H1 (cell line): ENCODE measurements at regions not wholly inside any gene's neighbourhood (a gene's known extent, or its start where the extent isn't known, plus 50 kb on each side); places are given as distances from the start of the nearest gene placed in this dataset.

Experiments used
- CTCF ChIA-PET: fragments of 300-600 bp; sonication (Branson Sonifier 250); formaldehyde crosslinking; loops from one replicate; lab custom pipeline; 2021; ENCODE audit not compliant: partially characterized antibody; lab: Charles Lee
- POLR2A ChIA-PET: fragments of 300-600 bp; sonication (Branson Sonifier 250); formaldehyde crosslinking; loops from one replicate; lab custom pipeline; 2021; ENCODE audit warnings: inconsistent platforms; ENCODE audit not compliant: partially characterized antibody; lab: Charles Lee
- DNase-seq, 2 experiments: peaks; one replicate each; pipeline versions ENCODE4 v3.0.0 to v3.0.0-alpha.2; 2010 to 2022; ENCODE audit warnings: low spot score in 2 of 2, low read depth in 1 of 2, mixed read lengths in 1 of 2
- FAIRE-seq: peaks from 2 replicates; lab custom pipeline; 2011; peaks lifted over from hg19 to GRCh38; lab: Jason Lieb, UNC
- H2AFZ ChIP-seq: 2 replicates; pipeline ENCODE4 v1.8.1; 2012; ENCODE audit warnings: low read length, inconsistent platforms
- H2AK5ac ChIP-seq: 2 replicates; pipeline ENCODE4 v1.6.1; 2013; ENCODE audit warnings: low read depth, low read length
- H2BK120ac ChIP-seq: replicated peaks from 2 replicates; pipeline ENCODE3; 2013; ENCODE audit warnings: low read depth, low read length, inconsistent platforms
- H2BK12ac ChIP-seq: 2 replicates; pipeline ENCODE4 v1.6.1; 2013; ENCODE audit warnings: low read depth, low read length
- H2BK15ac ChIP-seq: 2 replicates; pipeline ENCODE4 v1.6.1; 2013; ENCODE audit warnings: low read length
- H2BK20ac ChIP-seq: 2 replicates; pipeline ENCODE4 v1.6.1; 2013; ENCODE audit warnings: low read length
- H2BK5ac ChIP-seq: 2 replicates; pipeline ENCODE4 v1.6.1; 2013; ENCODE audit warnings: low read depth, low read length
- H3K14ac ChIP-seq: 2 replicates; pipeline ENCODE4 v1.6.1; 2013; ENCODE audit warnings: inconsistent platforms; ENCODE audit not compliant: insufficient read length
- H3K18ac ChIP-seq: 2 replicates; pipeline ENCODE4 v1.6.1; 2013; ENCODE audit warnings: low read length; ENCODE audit errors: extremely low read depth
- H3K23ac ChIP-seq: 2 replicates; pipeline ENCODE4 v1.6.1; 2013; ENCODE audit warnings: inconsistent platforms; ENCODE audit not compliant: insufficient read length
- H3K23me2 ChIP-seq: 2 replicates; pipeline ENCODE4 v1.6.1; 2013; ENCODE audit warnings: low read depth, low read length
- H3K27ac ChIP-seq: 2 replicates; pipeline ENCODE4 v1.6.1; 2011; ENCODE audit warnings: low read depth, low read length, inconsistent platforms
- H3K27me3 ChIP-seq, 4 experiments: replicated peaks in 1 of 4; 1 replicate in 1 of 4; 2 replicates in 3 of 4; pipeline versions ENCODE4 v1.6.1 to v1.8.1; 2011 to 2013; ENCODE audit warnings: low read length in 3 of 4, mild to moderate bottlenecking in 3 of 4, inconsistent platforms in 2 of 4, mixed read lengths in 2 of 4, moderate library complexity in 1 of 4; ENCODE audit not compliant: control insufficient read depth in 3 of 4, insufficient read depth in 3 of 4; ENCODE audit errors: extremely low read depth in 1 of 4
- H3K36me3 ChIP-seq, 4 experiments: 2 replicates each; pipeline versions ENCODE4 v1.6.1 to v1.8.1; 2011 to 2013; ENCODE audit warnings: mild to moderate bottlenecking in 4 of 4, low read length in 3 of 4, moderate library complexity in 2 of 4, control low read depth in 1 of 4, inconsistent platforms in 1 of 4; ENCODE audit not compliant: insufficient read depth in 4 of 4, control insufficient read depth in 2 of 4
- H3K4ac ChIP-seq: replicated peaks from 2 replicates; pipeline ENCODE3; 2013; ENCODE audit warnings: low read length, low read depth, mixed read lengths, inconsistent platforms; ENCODE audit not compliant: insufficient read length
- H3K4me1 ChIP-seq, 4 experiments: replicated peaks in 1 of 4; 1 replicate in 1 of 4; 2 replicates in 3 of 4; pipeline versions ENCODE4 v1.6.1 to v1.8.1; 2011 to 2013; ENCODE audit warnings: low read length in 3 of 4, inconsistent platforms in 2 of 4, mixed read lengths in 1 of 4; ENCODE audit not compliant: insufficient read depth in 4 of 4, control insufficient read depth in 3 of 4
- H3K4me2 ChIP-seq, 2 experiments: 2 replicates each; pipeline versions ENCODE4 v1.6.1 to v1.8.1; 2011 to 2013; ENCODE audit warnings: low read depth in 2 of 2, low read length in 2 of 2, control low read depth in 1 of 2, inconsistent platforms in 1 of 2, mild to moderate bottlenecking in 1 of 2; ENCODE audit not compliant: insufficient read depth in 1 of 2
- H3K4me3 ChIP-seq, 4 experiments: fragments of 200-600, 300-600 bp in 1 of 4; sonication (generic), shearing (Covaris generic), sonication (Bioruptor Twin) in 1 of 4; 2 replicates each; pipeline versions ENCODE4 v1.5.1 to v1.8.1; 2011 to 2016; ENCODE audit warnings: low read length in 4 of 4, low read depth in 3 of 4, control low read depth in 2 of 4, inconsistent platforms in 2 of 4, mild to moderate bottlenecking in 2 of 4, mixed read lengths in 1 of 4, moderate library complexity in 1 of 4; ENCODE audit not compliant: insufficient read depth in 2 of 4; ENCODE audit errors: extremely low read depth in 1 of 4
- H3K56ac ChIP-seq: replicated peaks from 2 replicates; pipeline ENCODE3; 2013; ENCODE audit warnings: low read depth, mild to moderate bottlenecking, mixed read lengths, low read length, inconsistent platforms; ENCODE audit not compliant: insufficient read length
- H3K79me1 ChIP-seq: 2 replicates; pipeline ENCODE4 v1.6.1; 2013; ENCODE audit warnings: low read depth, low read length, control low read depth
- H3K79me2 ChIP-seq, 2 experiments: 2 replicates each; pipeline versions ENCODE4 v1.6.1 to v1.8.1; 2012 to 2013; ENCODE audit warnings: low read length in 2 of 2, mild to moderate bottlenecking in 2 of 2, inconsistent platforms in 1 of 2; ENCODE audit not compliant: insufficient read depth in 2 of 2, control insufficient read depth in 1 of 2
- H3K9ac ChIP-seq, 4 experiments: replicated peaks in 1 of 4; 1 replicate in 1 of 4; 2 replicates in 3 of 4; pipeline versions ENCODE4 v1.6.1 to v1.8.1; 2011 to 2013; ENCODE audit warnings: low read depth in 3 of 4, low read length in 3 of 4, control low read depth in 2 of 4, mild to moderate bottlenecking in 2 of 4, moderate library complexity in 2 of 4, inconsistent platforms in 1 of 4; ENCODE audit errors: extremely low read depth in 1 of 4
- H3K9me3 ChIP-seq, 2 experiments: 2 replicates each; pipeline versions ENCODE4 v1.6.1 to v1.8.1; 2012 to 2013; ENCODE audit warnings: mild to moderate bottlenecking in 2 of 2, moderate library complexity in 2 of 2, control low read depth in 1 of 2, inconsistent platforms in 1 of 2, low read depth in 1 of 2, low read length in 1 of 2, mixed read lengths in 1 of 2; ENCODE audit not compliant: insufficient read depth in 2 of 2
- H4K20me1 ChIP-seq, 2 experiments: replicated peaks in 1 of 2; 2 replicates each; pipeline versions ENCODE3 to v1.8.1; 2011 to 2013; ENCODE audit warnings: inconsistent platforms in 2 of 2, low read length in 2 of 2, mild to moderate bottlenecking in 1 of 2; ENCODE audit not compliant: insufficient read depth in 2 of 2, control insufficient read depth in 1 of 2
- H4K5ac ChIP-seq: 2 replicates; pipeline ENCODE4 v1.6.1; 2013; ENCODE audit warnings: low read length, low read depth, mixed read lengths, inconsistent platforms; ENCODE audit not compliant: insufficient read length
- H4K8ac ChIP-seq: 2 replicates; pipeline ENCODE4 v1.8.0; 2013; ENCODE audit warnings: mild to moderate bottlenecking, moderate library complexity, low read length, inconsistent platforms; ENCODE audit not compliant: insufficient read depth; ENCODE audit errors: extremely low read depth
- H4K91ac ChIP-seq: replicated peaks from 2 replicates; pipeline ENCODE3; 2013; ENCODE audit warnings: low read length, mixed read lengths, inconsistent platforms; ENCODE audit not compliant: insufficient read length
- CREB1 ChIP-seq: IDR thresholded peaks from 2 replicates; pipeline ENCODE4 v1.6.1; 2012; ENCODE audit warnings: inconsistent platforms
- KDM1A ChIP-seq: fragments of 200-600, 300-600 bp; sonication (generic); IDR thresholded peaks from 2 replicates; pipeline ENCODE4 v1.7.1; 2016; ENCODE audit warnings: mild to moderate bottlenecking, low read length, borderline replicate concordance
- RAD21 ChIP-seq, 2 experiments: IDR thresholded peaks in 1 of 2; conservative IDR thresholded peaks in 1 of 2; 2 replicates each; pipeline ENCODE4 v1.6.1; 2011; ENCODE audit warnings: low read depth in 2 of 2, low read length in 2 of 2, improper control_type of control experiment in 1 of 2, inconsistent platforms in 1 of 2, mild to moderate bottlenecking in 1 of 2, moderate library complexity in 1 of 2
- RBBP5 ChIP-seq: IDR thresholded peaks from 2 replicates; pipeline ENCODE4 v1.7.1; 2012; ENCODE audit warnings: low read depth, mild to moderate bottlenecking, inconsistent platforms, low read length, moderate library complexity, borderline replicate concordance
- SIN3A ChIP-seq, 2 experiments: IDR thresholded peaks in 1 of 2; conservative IDR thresholded peaks in 1 of 2; 2 replicates each; pipeline ENCODE4 v1.6.1; 2011 to 2012; ENCODE audit warnings: low read length in 2 of 2, improper control_type of control experiment in 1 of 2, low read depth in 1 of 2, mild to moderate bottlenecking in 1 of 2
- SIRT6 ChIP-seq: IDR thresholded peaks from one replicate; pipeline ENCODE4 v1.7.1; 2012; ENCODE audit warnings: low read length, inconsistent platforms
- WGBS, 2 experiments: shearing (Covaris generic) in 1 of 2; methylation state at CpG; one replicate each; pipeline versions ENCODE4 v1.1.6 to v1.1.7; 2013 to 2015; ENCODE audit warnings: low lambda C conversion rate in 2 of 2, mixed read lengths in 2 of 2, inconsistent platforms in 1 of 2, low coverage in 1 of 2, missing lambda C conversion rate in 1 of 2; ENCODE audit not compliant: insufficient replicate concordance in 2 of 2, insufficient coverage in 1 of 2, insufficient read length in 1 of 2; ENCODE audit errors: extremely low coverage in 1 of 2, missing lambda C conversion rate in 1 of 2; 5-methylcytosine and 5-hydroxymethylcytosine counted together
- TF ChIP-seq, protein P1 (sequence below): IDR thresholded peaks from 2 replicates; pipeline ENCODE4 v1.6.1; 2012; ENCODE audit warnings: inconsistent platforms

- no peak overlapping the region for H3K4me3 ChIP-seq
- no peaks in the 10 kb centered on the region for H4K20me1 ChIP-seq
- no peak overlapping the region for H3K23ac ChIP-seq
- H3K79me2 ChIP-seq = no peaks in the 10 kb centered on the region
- H3K18ac ChIP-seq = no peak overlapping the region
- ChIA-PET CTCF (no interaction called here), POLR2A (no interaction called here)
- no peak overlapping the region for H3K56ac ChIP-seq
- 0 out of 2 replicates have a peak overlapping the region, but pooled peaks have one; percentile 39 for H2AFZ ChIP-seq
- H2BK20ac ChIP-seq = no peak overlapping the region
- TF ChIP-seq SIN3A (conservative IDR thresholded peaks at IDR 0.05 in 1 of 2, IDR thresholded peaks at IDR 0.05 in 1 of 2; ENCODE audit: low read depth in 1 of 2, low read length in 2 of 2) (no peak), CREB1 (no peak), RBBP5 (no peak), SIRT6 (no peak), KDM1A (no peak), RAD21 (IDR thresholded peaks at IDR 0.05 in 1 of 2, conservative IDR thresholded peaks at IDR 0.05 in 1 of 2; ENCODE audit: low read depth in 2 of 2, low read length in 2 of 2) (no peak)
- TF ChIP-seq, protein P1, sequence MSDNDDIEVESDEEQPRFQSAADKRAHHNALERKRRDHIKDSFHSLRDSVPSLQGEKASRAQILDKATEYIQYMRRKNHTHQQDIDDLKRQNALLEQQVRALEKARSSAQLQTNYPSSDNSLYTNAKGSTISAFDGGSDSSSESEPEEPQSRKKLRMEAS = no peak
- no peaks in the 10 kb centered on the region for H3K36me3 ChIP-seq
- H2BK12ac ChIP-seq = no peak overlapping the region; the same call in 1 of the 2 replicates
- H2AK5ac ChIP-seq = no peak overlapping the region
- H3K14ac ChIP-seq = no peak overlapping the region
- H3K27me3 ChIP-seq = no peaks in the 10 kb centered on the region
- H4K91ac ChIP-seq = no peak overlapping the region
- WGBS, 2 experiments = 87% methylated on average over 7 of the region's 7 CpGs; no CpG with 5 or more reads in 1 of the 2 experiments
- DNase-seq (no peak), FAIRE-seq (no peak)
- H2BK120ac ChIP-seq = no peak overlapping the region
- no peaks in the 10 kb centered on the region for H3K4me1 ChIP-seq
- no peak overlapping the region for H4K5ac ChIP-seq
- no peak overlapping the region for H3K4me2 ChIP-seq
- no peak overlapping the region for H2BK5ac ChIP-seq
- H3K9me3 ChIP-seq = peaks cover 0 to 2% of the 10 kb centered on the region in 2 experiments; a peak in 1 of 4 replicates
- H3K4ac ChIP-seq = no peak overlapping the region
- H4K8ac ChIP-seq = no peak overlapping the region
- H3K9ac ChIP-seq = no peak overlapping the region
- no peak overlapping the region for H2BK15ac ChIP-seq
- no peak overlapping the region for H3K27ac ChIP-seq
- no peaks in the 10 kb centered on the region for H3K23me2 ChIP-seq
- no peaks in the 10 kb centered on the region for H3K79me1 ChIP-seq
Measured at GRCh38 chr6:139839506-139840156, 465.2 kb upstream of the CITED2 start.
